ENCODE measurements at regions not wholly inside any gene's neighbourhood (a gene's known extent, or its start where the extent isn't known, plus 50 kb on each side); places are given as distances from the start of the nearest gene placed in this dataset.

DNA sequence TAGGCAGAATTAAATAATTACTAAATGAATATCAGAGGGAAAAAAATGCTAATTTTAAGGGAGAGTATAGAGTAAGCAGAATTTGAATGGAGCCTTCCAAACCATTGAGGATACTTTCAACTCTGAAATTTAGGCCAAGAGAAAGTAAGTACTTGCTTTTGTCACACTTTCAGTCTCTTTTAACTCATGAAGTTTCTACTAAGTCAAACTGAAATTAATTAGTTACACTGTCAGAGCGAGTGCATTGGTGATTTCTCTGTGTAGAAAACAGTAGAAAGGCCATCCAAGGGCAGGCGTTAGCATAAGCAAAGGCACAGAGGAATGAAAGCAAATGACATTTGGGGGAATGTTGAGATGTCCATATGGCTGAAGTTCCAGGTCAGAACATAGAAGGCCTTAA lies 92.9 kb downstream of the PLEKHG1 start:
- Histone ChIP-seq H2AK5ac (ENCODE audit: low read depth, low read length) (no peak overlapping the region), H2BK120ac (replicated peaks; ENCODE audit: low read depth, low read length) (no peak overlapping the region), H3K9me3 (ENCODE audit: insufficient read depth in 2 of 2, low read depth in 1 of 2, low read length in 1 of 2) (no peaks in the 10 kb centered on the region), H4K91ac (replicated peaks; ENCODE audit: insufficient read length, low read length) (no peak overlapping the region), H3K14ac (ENCODE audit: insufficient read length) (no peak overlapping the region), H3K9ac (replicated peaks in 1 of 4; ENCODE audit: extremely low read depth in 1 of 4, low read depth in 3 of 4, low read length in 3 of 4) (no peak overlapping the region), H2AFZ (ENCODE audit: low read length) (no peak overlapping the region), H3K27ac (ENCODE audit: low read depth, low read length) (no peak overlapping the region), H3K18ac (ENCODE audit: extremely low read depth, low read length) (no peak overlapping the region), H2BK12ac (ENCODE audit: low read depth, low read length) (no peak overlapping the region), H3K79me2 (ENCODE audit: control insufficient read depth in 1 of 2, insufficient read depth in 2 of 2, low read length in 2 of 2) (no peaks in the 10 kb centered on the region), H2BK20ac (ENCODE audit: low read length) (no peak overlapping the region), H2BK5ac (ENCODE audit: low read depth, low read length) (no peak overlapping the region), H4K20me1 (replicated peaks in 1 of 2; ENCODE audit: control insufficient read depth in 1 of 2, insufficient read depth in 2 of 2, low read length in 2 of 2) (no peaks in the 10 kb centered on the region), H3K4me3 (ENCODE audit: extremely low read depth in 1 of 4, insufficient read depth in 2 of 4, low read depth in 3 of 4, low read length in 4 of 4) (no peak overlapping the region), H2BK15ac (ENCODE audit: low read length) (no peak overlapping the region), H4K5ac (ENCODE audit: insufficient read length, low read depth, low read length) (no peak overlapping the region), H4K8ac (ENCODE audit: extremely low read depth, insufficient read depth, low read length) (no peak overlapping the region), H3K23ac (ENCODE audit: insufficient read length) (no peak overlapping the region), H3K4me1 (replicated peaks in 1 of 4; ENCODE audit: control insufficient read depth in 3 of 4, insufficient read depth in 4 of 4, low read length in 3 of 4) (no peaks in the 10 kb centered on the region), H3K23me2 (ENCODE audit: low read depth, low read length) (no peaks in the 10 kb centered on the region), H3K27me3 (replicated peaks in 1 of 4; ENCODE audit: control insufficient read depth in 3 of 4, extremely low read depth in 1 of 4, insufficient read depth in 3 of 4, low read length in 3 of 4) (no peaks in the 10 kb centered on the region; a peak in 1 of 7 replicates), H3K79me1 (ENCODE audit: low read depth, low read length) (no peaks in the 10 kb centered on the region), H3K4me2 (ENCODE audit: insufficient read depth in 1 of 2, low read depth in 2 of 2, low read length in 2 of 2) (no peak overlapping the region), H3K56ac (replicated peaks; ENCODE audit: insufficient read length, low read depth, low read length) (no peak overlapping the region), H3K4ac (replicated peaks; ENCODE audit: insufficient read length, low read depth, low read length) (no peak overlapping the region), H3K36me3 (ENCODE audit: control insufficient read depth in 2 of 4, insufficient read depth in 4 of 4, low read length in 3 of 4) (no peaks in the 10 kb centered on the region)
- FAIRE-seq (no peak), DNase-seq (ENCODE audit: low read depth in 1 of 2, low spot score in 2 of 2) (no peak)
- 96% methylated on average over 2 of the region's 2 CpGs; no CpG with 5 or more reads in 1 of the 2 experiments for WGBS, 2 experiments (ENCODE audit: extremely low coverage in 1 of 2, insufficient coverage in 1 of 2, insufficient read length in 1 of 2, insufficient replicate concordance in 2 of 2, low coverage in 1 of 2, low lambda C conversion rate in 2 of 2, missing lambda C conversion rate in 1 of 2)
- TF ChIP-seq ZNF274 (IDR thresholded peaks at IDR 0.05; ENCODE audit: borderline replicate concordance, extremely low read depth, low read length) = no peak
- TF ChIP-seq SP1 (IDR thresholded peaks at IDR 0.05; ENCODE audit: low read depth, low read length) = no peak
- no peak for TF ChIP-seq SIRT6 (IDR thresholded peaks at IDR 0.05; ENCODE audit: low read length)
- no peak for TF ChIP-seq BACH1 (IDR thresholded peaks at IDR 0.05; ENCODE audit: low read length)
- TF ChIP-seq EZH2 (IDR thresholded peaks at IDR 0.05; ENCODE audit: low read depth, low read length, severe bottlenecking) = no peak
- no peak for TF ChIP-seq JUN (IDR thresholded peaks at IDR 0.05; ENCODE audit: low read depth, low read length)
- no peak for TF ChIP-seq FOSL1 (IDR thresholded peaks at IDR 0.05; ENCODE audit: insufficient read depth, low read depth, low read length)
- no peak for TF ChIP-seq KDM5A (IDR thresholded peaks at IDR 0.05; ENCODE audit: low read length)
- TF ChIP-seq ASH2L (IDR thresholded peaks at IDR 0.05; ENCODE audit: low read length) = no peak
- no peak for TF ChIP-seq RBBP5 (IDR thresholded peaks at IDR 0.05; ENCODE audit: borderline replicate concordance, low read depth, low read length)
- CTCF ChIA-PET (ENCODE audit: partially characterized antibody) = interaction anchor here (0.7 kb wide), 1 partner anchor 49 kb away, joined by 4 read pairs; no protein-coding TSS in a partner anchor
- POLR2A ChIA-PET (ENCODE audit: partially characterized antibody) = no interaction called here

All from H1 (cell line).